Stomach (tissue), 8 donors: ENCODE measurements at regions not wholly inside any gene's neighbourhood (a gene's known extent, or its start where the extent isn't known, plus 50 kb on each side); places are given as distances from the start of the nearest gene placed in this dataset.

Source experiments
- DNase-seq, 2 donors: peaks; one replicate each; pipeline versions ENCODE4 v3.0.0 to v3.0.0-alpha.2; 2013 to 2019
- H3K27ac ChIP-seq, 5 donors: fragments of 200-600 bp in 4 of 5; sonication (generic) in 4 of 5; one replicate each; pipeline ENCODE4 v1.5.1; 2013 to 2019; ENCODE audit warnings: mild to moderate bottlenecking in 1 of 5, moderate library complexity in 1 of 5
- H3K27me3 ChIP-seq, 3 donors: fragments of 200-600 bp; sonication (generic); one replicate each; pipeline ENCODE4 v1.5.1; 2017 to 2019; ENCODE audit warnings: mixed run types in 1 of 3
- H3K36me3 ChIP-seq, 4 donors: fragments of 200-600 bp; sonication (generic); 1 replicate in 3 of 4; 2 replicates in 1 of 4; pipeline ENCODE4 v1.5.1; 2016 to 2019
- H3K4me1 ChIP-seq, 4 donors: fragments of 200-600 bp; sonication (generic); one replicate each; pipeline ENCODE4 v1.5.1; 2016 to 2019
- H3K4me3 ChIP-seq, 4 donors: fragments of 200-600 bp; sonication (generic) in 3 of 4; one replicate each; pipeline ENCODE4 v1.5.1; 2016 to 2019; ENCODE audit warnings: mild to moderate bottlenecking in 1 of 4
- H3K9me3 ChIP-seq, 4 donors: fragments of 200-600 bp; sonication (generic); one replicate each; pipeline ENCODE4 v1.5.1; 2016 to 2019
- EP300 ChIP-seq: sonication (generic); formaldehyde crosslinking; IDR thresholded peaks from one replicate; pipeline ENCODE4 v1.6.1; 2017; ENCODE audit warnings: antibody characterized with exemption
- POLR2A ChIP-seq, 4 donors: fragments of 450-650 bp; IDR thresholded peaks; one replicate each; pipeline ENCODE4 v1.6.1; 2016; ENCODE audit warnings: antibody characterized with exemption in 4 of 4, control low read depth in 2 of 4, mild to moderate bottlenecking in 1 of 4, moderate library complexity in 1 of 4
- POLR2AphosphoS5 ChIP-seq, 3 donors: sonication (generic); formaldehyde crosslinking; IDR thresholded peaks; one replicate each; pipeline ENCODE4 v1.6.1; 2016; ENCODE audit warnings: antibody characterized with exemption in 3 of 3
- WGBS, 5 donors: extraction: QIAGEN DNeasy Blood & Tissue Kit in 3 of 5; methylation state at CpG; one replicate each; pipeline versions ENCODE4 v1.1.5 to v1.1.7; 2013 to 2018; 5-methylcytosine and 5-hydroxymethylcytosine counted together
- intact Hi-C: fragments of 100-400 bp; cut with DNase I; formaldehyde crosslinking; loops from one replicate; pipeline ENCODE4 v1.15.1; 2023; ENCODE audit warnings: low total_unique reads
- TF ChIP-seq, protein P1 (sequence below), 7 experiments: fragments of 450-650 bp in 4 of 7; fragments of 200-600 bp in 3 of 7; sonication (generic) in 3 of 7; IDR thresholded peaks; one replicate each; pipeline ENCODE4 v1.5.1; 2016 to 2019; ENCODE audit warnings: antibody characterized with exemption in 7 of 7, control low read depth in 2 of 7, mild to moderate bottlenecking in 1 of 7
- donor health status: healthy with polysubstance abuse.
- donor health status: Bipolar disorder and iron deficiency.
- donor health status: healthy.

DNA sequence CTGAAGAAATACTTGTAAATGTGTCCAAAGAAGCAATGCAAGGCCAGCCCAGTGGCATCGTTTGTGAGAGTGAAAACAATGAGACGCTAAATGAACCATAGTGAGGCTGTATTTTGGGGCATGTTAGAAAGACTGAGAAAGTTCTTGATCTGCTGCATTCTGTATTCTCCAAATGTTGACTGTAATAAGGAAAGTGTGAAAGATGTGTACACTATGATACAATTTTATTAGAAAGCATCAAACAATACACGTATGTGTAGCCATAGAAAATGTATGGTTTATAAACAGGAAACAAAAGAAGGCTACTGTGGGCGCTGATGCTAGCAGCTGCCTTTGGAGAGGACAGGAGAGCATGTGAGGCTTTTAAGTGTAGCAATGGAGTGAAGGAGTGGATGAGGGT, 233.5 kb upstream of the E2F8 start:
- Histone ChIP-seq H3K27ac (no peak overlapping the region), H3K4me1 (no peaks in the 10 kb centered on the region), H3K9me3 (no peaks in the 10 kb centered on the region), H3K36me3 (no peaks in the 10 kb centered on the region), H3K4me3 (no peak overlapping the region), H3K27me3 (peaks cover 0 to 8% (median 0%) of the 10 kb centered on the region in 3 donors)
- no peak for DNase-seq
- 73 to 86% (median 79%) methylated on average over 4 of the region's 4 CpGs for WGBS, 5 donors
- no peak for TF ChIP-seq POLR2A (IDR thresholded peaks at IDR 0.05)
- TF ChIP-seq, protein P1, sequence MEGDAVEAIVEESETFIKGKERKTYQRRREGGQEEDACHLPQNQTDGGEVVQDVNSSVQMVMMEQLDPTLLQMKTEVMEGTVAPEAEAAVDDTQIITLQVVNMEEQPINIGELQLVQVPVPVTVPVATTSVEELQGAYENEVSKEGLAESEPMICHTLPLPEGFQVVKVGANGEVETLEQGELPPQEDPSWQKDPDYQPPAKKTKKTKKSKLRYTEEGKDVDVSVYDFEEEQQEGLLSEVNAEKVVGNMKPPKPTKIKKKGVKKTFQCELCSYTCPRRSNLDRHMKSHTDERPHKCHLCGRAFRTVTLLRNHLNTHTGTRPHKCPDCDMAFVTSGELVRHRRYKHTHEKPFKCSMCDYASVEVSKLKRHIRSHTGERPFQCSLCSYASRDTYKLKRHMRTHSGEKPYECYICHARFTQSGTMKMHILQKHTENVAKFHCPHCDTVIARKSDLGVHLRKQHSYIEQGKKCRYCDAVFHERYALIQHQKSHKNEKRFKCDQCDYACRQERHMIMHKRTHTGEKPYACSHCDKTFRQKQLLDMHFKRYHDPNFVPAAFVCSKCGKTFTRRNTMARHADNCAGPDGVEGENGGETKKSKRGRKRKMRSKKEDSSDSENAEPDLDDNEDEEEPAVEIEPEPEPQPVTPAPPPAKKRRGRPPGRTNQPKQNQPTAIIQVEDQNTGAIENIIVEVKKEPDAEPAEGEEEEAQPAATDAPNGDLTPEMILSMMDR (IDR thresholded peaks at IDR 0.05) = no peak
- TF ChIP-seq EP300 = no peak
- TF ChIP-seq POLR2AphosphoS5 (IDR thresholded peaks at IDR 0.05) = no peak
- intact Hi-C loops = no loop called here

DNA sequence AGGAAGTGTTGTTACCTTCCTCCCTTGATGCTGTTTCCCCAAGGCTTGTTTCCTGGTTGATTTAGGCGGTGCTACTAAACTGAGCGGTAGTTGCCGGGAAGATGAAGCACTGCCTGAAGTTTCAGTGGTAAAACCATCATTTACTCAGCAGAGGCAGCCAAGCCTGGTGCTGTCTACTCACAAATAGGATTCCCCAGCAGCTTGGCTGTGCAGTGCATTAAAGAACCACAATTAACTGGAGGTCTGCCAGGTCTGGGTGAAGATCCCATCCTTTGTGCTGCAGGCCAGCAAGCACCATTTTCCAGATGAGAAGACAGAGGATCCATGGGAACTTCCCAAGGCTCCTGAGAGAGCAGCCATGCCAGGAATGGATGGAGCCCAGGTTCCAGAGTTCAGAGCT, 231.9 kb upstream of the E2F8 start:
- intact Hi-C loops = no loop called here
- no peak overlapping the region for H3K27ac ChIP-seq
- peaks cover 0 to 5% (median 0%) of the 10 kb centered on the region in 3 donors for H3K27me3 ChIP-seq
- 73 to 89% (median 83%) methylated on average over 3 of the region's 3 CpGs for WGBS, 5 donors
- H3K9me3 ChIP-seq = no peaks in the 10 kb centered on the region
- no peak for DNase-seq
- no peaks in the 10 kb centered on the region for H3K36me3 ChIP-seq
- H3K4me1 ChIP-seq = no peaks in the 10 kb centered on the region
- TF ChIP-seq POLR2AphosphoS5 (IDR thresholded peaks at IDR 0.05) (no peak), EP300 (no peak), POLR2A (IDR thresholded peaks at IDR 0.05) (no peak)
- TF ChIP-seq, protein P1 (IDR thresholded peaks at IDR 0.05) = no peak
- no peak overlapping the region for H3K4me3 ChIP-seq

- intact Hi-C loops = no loop called here
- no peaks in the 10 kb centered on the region for H3K9me3 ChIP-seq
- WGBS, 5 donors = 89 to 94% (median 93%) methylated on average over 2 of the region's 2 CpGs
- no peak overlapping the region for H3K4me3 ChIP-seq
- H3K27me3 ChIP-seq = no peaks in the 10 kb centered on the region
- TF ChIP-seq POLR2A (IDR thresholded peaks at IDR 0.05) = no peak
- TF ChIP-seq, protein P1 (IDR thresholded peaks at IDR 0.05) = no peak
- no peak for TF ChIP-seq EP300
- no peak for TF ChIP-seq POLR2AphosphoS5 (IDR thresholded peaks at IDR 0.05)
- DNase-seq = no peak
- H3K27ac ChIP-seq = no peak overlapping the region
- H3K36me3 ChIP-seq = no peaks in the 10 kb centered on the region
- no peaks in the 10 kb centered on the region for H3K4me1 ChIP-seq
Measured at GRCh38 chr11:19467904-19468303, 227.2 kb upstream of the E2F8 start.

GRCh38 chr11:19466314-19466713, 225.6 kb upstream of the E2F8 start:
- no peaks in the 10 kb centered on the region for H3K9me3 ChIP-seq
- intact Hi-C loops = no loop called here
- DNase-seq = no peak
- H3K4me3 ChIP-seq = no peak overlapping the region
- TF ChIP-seq EP300 (no peak), POLR2A (IDR thresholded peaks at IDR 0.05) (no peak), POLR2AphosphoS5 (IDR thresholded peaks at IDR 0.05) (no peak)
- TF ChIP-seq, protein P1 (IDR thresholded peaks at IDR 0.05) = no peak
- H3K36me3 ChIP-seq = no peaks in the 10 kb centered on the region
- no peaks in the 10 kb centered on the region for H3K27me3 ChIP-seq
- WGBS, 5 donors = 81 to 89% (median 87%) methylated on average over 7 of the region's 7 CpGs
- H3K4me1 ChIP-seq = peaks cover 0 to 2% (median under 1%) of the 10 kb centered on the region in 4 donors
- H3K27ac ChIP-seq = no peak overlapping the region
